Fibroblast of lung (primary cell): ENCODE measurements at regions not wholly inside any gene's neighbourhood (a gene's known extent, or its start where the extent isn't known, plus 50 kb on each side); places are given as distances from the start of the nearest gene placed in this dataset.

Experiments used
- DNase-seq, 2 donors: peaks; one replicate each; pipeline versions ENCODE4 v3.0.0 to v3.0.0-alpha.2; 2010; ENCODE audit warnings: low read depth in 2 of 2
- H2AFZ ChIP-seq: 2 replicates; pipeline ENCODE4 v1.5.1; 2012; ENCODE audit warnings: low read length, control low read depth, inconsistent platforms
- H3K27ac ChIP-seq: 2 replicates; pipeline ENCODE4 v1.5.1; 2011; ENCODE audit warnings: low read length, control low read depth; ENCODE audit not compliant: insufficient read depth
- H3K27me3 ChIP-seq: 2 replicates; pipeline ENCODE4 v1.5.1; 2011; ENCODE audit warnings: mild to moderate bottlenecking, low read length; ENCODE audit not compliant: control insufficient read depth, insufficient read depth
- H3K36me3 ChIP-seq: 2 replicates; pipeline ENCODE4 v1.5.1; 2011; ENCODE audit warnings: low read length; ENCODE audit not compliant: control insufficient read depth, insufficient read depth
- H3K4me1 ChIP-seq: 2 replicates; pipeline ENCODE4 v1.5.1; 2011; ENCODE audit warnings: low read length; ENCODE audit not compliant: control insufficient read depth, insufficient read depth; ENCODE audit errors: extremely low read depth
- H3K4me2 ChIP-seq: 2 replicates; pipeline ENCODE4 v1.5.1; 2011; ENCODE audit warnings: low read length, control low read depth; ENCODE audit not compliant: insufficient read depth; ENCODE audit errors: extremely low read depth
- H3K4me3 ChIP-seq, 4 experiments: fragments of 200-600 bp in 1 of 4; sonication (generic) in 1 of 4; replicated peaks in 1 of 4; 2 replicates each; pipeline ENCODE4 v1.5.1; 2011 to 2016; ENCODE audit warnings: low read length in 4 of 4, low read depth in 3 of 4, mild to moderate bottlenecking in 3 of 4, control low read depth in 2 of 4, inconsistent platforms in 1 of 4, mixed read lengths in 1 of 4; ENCODE audit not compliant: insufficient read depth in 1 of 4; ENCODE audit errors: control extremely low read depth in 1 of 4
- H3K79me2 ChIP-seq: 2 replicates; pipeline ENCODE4 v1.5.1; 2012; ENCODE audit warnings: mild to moderate bottlenecking, low read length, inconsistent platforms; ENCODE audit not compliant: control insufficient read depth, insufficient read depth
- H3K9ac ChIP-seq: 2 replicates; pipeline ENCODE4 v1.5.1; 2011; ENCODE audit warnings: mild to moderate bottlenecking, low read length, control low read depth; ENCODE audit not compliant: insufficient read depth
- H3K9me3 ChIP-seq: 2 replicates; pipeline ENCODE4 v1.5.1; 2012; ENCODE audit warnings: low read depth, low read length; ENCODE audit not compliant: control insufficient read depth, insufficient read depth
- H4K20me1 ChIP-seq: 2 replicates; pipeline ENCODE4 v1.5.1; 2011; ENCODE audit warnings: low read length; ENCODE audit not compliant: control insufficient read depth, insufficient read depth; ENCODE audit errors: extremely low read depth
- CTCF ChIP-seq, 2 donors: IDR thresholded peaks in 1 of 2; conservative IDR thresholded peaks in 1 of 2; 1 replicate in 1 of 2; 2 replicates in 1 of 2; pipeline ENCODE4 v1.5.1; 2011 to 2012; ENCODE audit warnings: low read length in 2 of 2, control low read depth in 1 of 2, inconsistent platforms in 1 of 2, low read depth in 1 of 2, mild to moderate bottlenecking in 1 of 2
- EZH2 ChIP-seq: IDR thresholded peaks from 2 replicates; pipeline ENCODE4 v1.5.1; 2012; ENCODE audit warnings: low read length, control low read depth, mild to moderate bottlenecking; ENCODE audit errors: missing control alignments

- no peak for TF ChIP-seq CTCF (conservative IDR thresholded peaks at IDR 0.05 in 1 of 2, IDR thresholded peaks at IDR 0.05 in 1 of 2; ENCODE audit: low read depth in 1 of 2, low read length in 2 of 2)
- no peak for TF ChIP-seq EZH2
- Histone ChIP-seq H3K4me2 (no peak overlapping the region), H3K4me1 (no peaks in the 10 kb centered on the region), H3K4me3 (no peak overlapping the region), H3K36me3 (no peaks in the 10 kb centered on the region), H3K79me2 (no peaks in the 10 kb centered on the region), H4K20me1 (no peaks in the 10 kb centered on the region), H3K9ac (no peak overlapping the region), H3K27me3 (peaks cover 9% of the 10 kb centered on the region), H3K9me3 (no peaks in the 10 kb centered on the region), H3K27ac (no peak overlapping the region), H2AFZ (no peak overlapping the region)
- DNase-seq: no peak
These were observed 100.6 kb downstream of the GTPBP8 start for GRCh38 chr3:113091417-113091816.

DNA sequence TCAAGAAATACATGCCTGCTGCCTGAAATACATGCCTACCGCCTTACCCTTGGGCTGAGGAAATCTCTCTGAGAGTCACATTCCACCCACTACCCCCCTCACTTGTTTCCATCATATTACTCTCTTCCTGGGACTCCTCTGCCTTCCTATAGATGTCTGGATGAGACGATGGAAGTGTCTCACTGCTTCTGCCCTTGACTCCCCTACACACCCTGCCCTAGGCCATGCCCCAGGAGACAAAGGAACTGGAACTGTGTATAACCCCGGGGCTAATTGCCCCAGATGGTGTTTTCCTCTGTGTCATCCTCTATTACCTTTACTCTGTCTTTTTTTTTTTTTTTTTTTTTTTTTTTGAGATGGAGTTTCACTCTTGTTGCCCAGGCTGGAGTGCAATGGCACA is 102.0 kb downstream of the GTPBP8 start:
- TF ChIP-seq CTCF (conservative IDR thresholded peaks at IDR 0.05 in 1 of 2, IDR thresholded peaks at IDR 0.05 in 1 of 2; ENCODE audit: low read depth in 1 of 2, low read length in 2 of 2): no peak
- TF ChIP-seq EZH2: no peak
- Histone ChIP-seq H2AFZ (no peak overlapping the region), H3K4me1 (no peaks in the 10 kb centered on the region), H3K9ac (no peak overlapping the region), H3K27me3 (peaks cover 9% of the 10 kb centered on the region), H3K4me2 (no peak overlapping the region), H3K9me3 (no peaks in the 10 kb centered on the region), H3K27ac (no peak overlapping the region), H3K79me2 (no peaks in the 10 kb centered on the region), H3K36me3 (no peaks in the 10 kb centered on the region), H4K20me1 (no peaks in the 10 kb centered on the region), H3K4me3 (no peak overlapping the region)
- no peak for DNase-seq

- Histone ChIP-seq H3K9me3 (no peaks in the 10 kb centered on the region), H2AFZ (no peak overlapping the region), H3K4me2 (no peak overlapping the region), H3K27me3 (peaks cover 4% of the 10 kb centered on the region), H3K79me2 (no peaks in the 10 kb centered on the region), H3K27ac (no peak overlapping the region), H3K36me3 (no peaks in the 10 kb centered on the region), H3K9ac (no peak overlapping the region), H4K20me1 (no peaks in the 10 kb centered on the region), H3K4me1 (no peaks in the 10 kb centered on the region), H3K4me3 (no peak overlapping the region)
- no peak for DNase-seq
- TF ChIP-seq EZH2 (no peak), CTCF (conservative IDR thresholded peaks at IDR 0.05 in 1 of 2, IDR thresholded peaks at IDR 0.05 in 1 of 2; ENCODE audit: low read depth in 1 of 2, low read length in 2 of 2) (no peak)
These were observed 103.8 kb downstream of the GTPBP8 start for GRCh38 chr3:113094337-113095221.
